SJSA1 (cell line): ENCODE measurements at regions not wholly inside any gene's neighbourhood (a gene's known extent, or its start where the extent isn't known, plus 50 kb on each side); places are given as distances from the start of the nearest gene placed in this dataset.
"Not testable (repeated sequence)": the region's sequence is repeated elsewhere in the genome, so short reads cannot be mapped to it uniquely, and the experiment has no call there.

Experiments
- DNase-seq, 2 experiments: peaks; one replicate each; pipeline ENCODE4 v3.0.0-alpha.2; 2015 to 2020; ENCODE audit warnings: low spot score in 2 of 2, low read depth in 1 of 2
- H3K27ac ChIP-seq: fragments of 250-450 bp; sonication (Bioruptor Pico); 2 replicates; pipeline ENCODE4 v1.5.1; 2020; ENCODE audit warnings: mild to moderate bottlenecking, moderate library complexity
- H3K27me3 ChIP-seq: fragments of 250-450 bp; sonication (Bioruptor Pico); replicated peaks from 2 replicates; pipeline ENCODE4 v1.5.1; 2020; ENCODE audit warnings: mild to moderate bottlenecking, moderate library complexity
- H3K36me3 ChIP-seq: fragments of 250-450 bp; sonication (Bioruptor Pico); 2 replicates; pipeline ENCODE4 v1.5.1; 2020; ENCODE audit warnings: mild to moderate bottlenecking
- H3K4me1 ChIP-seq: fragments of 250-450 bp; sonication (Bioruptor Pico); replicated peaks from 2 replicates; pipeline ENCODE4 v1.6.1; 2021; ENCODE audit warnings: mild to moderate bottlenecking
- H3K4me3 ChIP-seq: fragments of 250-450 bp; sonication (Bioruptor Pico); 2 replicates; pipeline ENCODE4 v1.5.1; 2020; ENCODE audit warnings: mild to moderate bottlenecking
- H3K9me3 ChIP-seq: fragments of 250-450 bp; sonication (Bioruptor Pico); replicated peaks from 2 replicates; pipeline ENCODE4 v1.5.1; 2020; ENCODE audit warnings: mild to moderate bottlenecking

DNA sequence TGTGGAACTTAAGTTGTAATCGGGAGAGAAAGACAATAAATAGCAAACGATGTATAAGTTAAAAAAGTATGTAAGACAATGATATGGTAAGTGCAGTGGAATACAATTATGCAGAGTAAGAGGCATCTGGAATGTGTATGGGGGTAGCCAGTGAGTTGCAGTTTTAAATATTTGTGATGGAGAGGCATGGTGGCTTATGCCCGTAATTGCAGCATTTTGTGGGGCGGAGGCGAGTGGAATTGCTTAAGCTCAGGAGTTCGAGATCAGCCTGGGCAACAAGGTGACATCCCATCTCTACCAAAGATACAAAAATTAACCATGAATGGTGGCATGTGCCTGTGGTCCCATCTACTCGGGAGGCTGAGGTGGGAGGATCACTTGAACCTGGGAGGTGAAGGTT lies 52.5 kb upstream of the WDFY3 start:
- no peak for DNase-seq
- Histone ChIP-seq H3K4me1 (no peaks in the 10 kb centered on the region), H3K27ac (no peak overlapping the region), H3K9me3 (no peaks in the 10 kb centered on the region), H3K4me3 (no peak overlapping the region), H3K36me3 (no peaks in the 10 kb centered on the region), H3K27me3 (no peaks in the 10 kb centered on the region)

DNA sequence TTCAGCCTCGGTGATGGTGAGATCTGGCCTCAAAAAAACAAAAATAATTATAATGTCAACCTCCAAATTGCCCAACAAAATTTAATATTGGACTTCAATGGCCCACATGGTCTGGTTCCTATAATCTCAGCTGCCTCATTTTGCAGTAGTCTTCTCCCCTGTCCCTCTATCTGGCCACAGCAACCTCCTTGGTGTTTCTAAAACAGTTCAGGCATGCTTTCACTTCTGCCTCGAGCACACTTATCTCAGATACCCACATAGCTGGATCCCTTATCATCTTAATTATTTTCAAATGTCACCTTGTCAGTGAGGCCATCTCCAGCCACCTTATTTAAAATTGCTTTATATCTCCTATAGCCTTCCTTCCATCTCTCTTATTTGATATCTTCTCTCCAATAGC lies 52.9 kb upstream of the WDFY3 start:
- Histone ChIP-seq H3K27me3 (no peaks in the 10 kb centered on the region), H3K27ac (no peak overlapping the region), H3K9me3 (no peaks in the 10 kb centered on the region), H3K4me3 (no peak overlapping the region), H3K4me1 (no peaks in the 10 kb centered on the region), H3K36me3 (no peaks in the 10 kb centered on the region)
- no peak for DNase-seq

DNA sequence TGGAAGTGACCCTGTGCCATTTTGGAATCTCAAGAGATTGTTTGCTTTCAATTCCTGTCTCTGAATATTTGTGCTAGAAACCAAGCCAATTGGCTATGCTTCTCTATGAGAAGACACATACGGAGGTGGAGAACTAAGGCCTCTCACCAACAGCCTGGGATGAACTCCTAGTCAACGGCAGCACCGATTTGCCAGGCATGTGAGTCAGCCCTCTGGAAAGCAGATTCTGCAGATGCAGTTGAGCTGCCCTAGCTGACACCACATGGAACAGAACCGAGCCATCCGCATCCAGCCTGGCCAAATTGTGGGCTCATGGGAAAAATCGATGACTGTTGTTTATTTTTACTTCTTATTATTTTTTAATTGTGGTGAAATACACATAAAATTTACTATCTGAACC lies 58.2 kb upstream of the WDFY3 start:
- H3K27me3 ChIP-seq, result no peaks in the 10 kb centered on the region
- H3K9me3 ChIP-seq, result no peaks in the 10 kb centered on the region
- no peaks in the 10 kb centered on the region for H3K36me3 ChIP-seq
- no peak overlapping the region for H3K27ac ChIP-seq
- DNase-seq, result no peak
- H3K4me1 ChIP-seq, result no peaks in the 10 kb centered on the region
- H3K4me3 ChIP-seq, result no peak overlapping the region

DNA sequence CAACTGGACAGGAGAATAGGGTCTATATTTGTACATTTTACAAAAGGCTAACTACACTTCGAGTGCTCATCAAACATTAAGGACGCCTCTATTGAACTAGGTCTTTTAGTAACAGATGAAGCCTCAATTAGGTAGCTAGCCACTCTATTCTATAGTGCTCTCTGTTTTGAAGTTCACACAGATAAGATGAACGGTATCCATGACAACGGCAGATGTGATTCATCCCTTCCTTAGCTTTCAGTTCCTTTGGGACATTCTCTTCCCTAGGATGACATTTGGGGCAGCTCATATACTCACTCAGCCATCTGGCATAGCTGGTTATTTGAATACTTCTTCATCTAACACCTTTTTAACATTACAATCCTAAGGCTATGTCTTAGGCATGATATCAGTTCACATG lies 62.4 kb upstream of the WDFY3 start:
- Histone ChIP-seq H3K4me1 (no peaks in the 10 kb centered on the region), H3K9me3 (no peaks in the 10 kb centered on the region), H3K27me3 (no peaks in the 10 kb centered on the region), H3K4me3 (no peak overlapping the region), H3K36me3 (no peaks in the 10 kb centered on the region), H3K27ac (no peak overlapping the region)
- DNase-seq, result no peak

DNA sequence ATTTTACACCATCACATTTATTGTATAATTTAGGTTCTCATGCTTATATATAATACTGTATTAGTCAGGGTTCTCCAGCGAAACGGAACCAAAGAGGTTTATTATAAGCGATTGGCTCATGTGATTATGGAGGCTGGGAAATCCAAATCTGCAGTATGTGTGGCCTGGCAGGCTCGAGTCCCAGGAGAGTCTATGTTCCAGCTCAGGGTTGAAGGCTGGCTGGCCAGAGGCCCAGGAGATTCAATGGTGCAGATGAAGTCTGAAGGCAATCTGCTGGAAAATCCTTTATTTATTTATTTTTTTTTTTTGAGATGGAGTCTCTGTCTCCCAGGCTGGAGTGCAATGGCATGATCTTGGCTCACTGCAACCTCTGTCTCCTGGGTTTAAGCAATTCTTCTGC lies 63.0 kb upstream of the WDFY3 start:
- no peaks in the 10 kb centered on the region for H3K36me3 ChIP-seq
- no peaks in the 10 kb centered on the region for H3K27me3 ChIP-seq
- 0 out of 2 replicates have a peak, but pooled peaks cover 1% of the 10 kb centered on the region for H3K9me3 ChIP-seq
- H3K4me3 ChIP-seq, result no peak overlapping the region
- H3K4me1 ChIP-seq, result no peaks in the 10 kb centered on the region
- no peak for DNase-seq
- no peak overlapping the region for H3K27ac ChIP-seq

DNA sequence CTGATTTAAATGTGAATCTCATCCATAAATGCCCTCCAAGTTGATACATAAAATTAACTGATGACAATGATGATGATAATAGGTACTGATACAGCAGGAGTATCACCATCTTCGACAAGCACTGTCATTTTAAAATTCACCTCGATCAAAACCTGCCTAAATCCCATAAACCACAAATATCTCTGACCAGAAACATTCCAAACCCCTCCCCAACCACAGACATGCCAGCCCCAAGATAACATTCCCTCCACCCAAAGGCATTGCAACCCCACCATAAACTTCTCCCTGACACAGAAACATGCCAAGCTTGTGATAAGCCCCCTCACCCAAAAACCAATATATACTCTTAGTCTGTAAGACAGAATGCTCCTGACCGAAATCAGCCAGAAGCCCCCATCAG lies 63.7 kb upstream of the WDFY3 start:
- no peak overlapping the region for H3K4me3 ChIP-seq
- no peaks in the 10 kb centered on the region for H3K27me3 ChIP-seq
- H3K9me3 ChIP-seq, result 0 out of 2 replicates have a peak, but pooled peaks cover 3% of the 10 kb centered on the region
- no peaks in the 10 kb centered on the region for H3K36me3 ChIP-seq
- no peak for DNase-seq
- H3K4me1 ChIP-seq, result no peaks in the 10 kb centered on the region
- H3K27ac ChIP-seq, result no peak overlapping the region

DNA sequence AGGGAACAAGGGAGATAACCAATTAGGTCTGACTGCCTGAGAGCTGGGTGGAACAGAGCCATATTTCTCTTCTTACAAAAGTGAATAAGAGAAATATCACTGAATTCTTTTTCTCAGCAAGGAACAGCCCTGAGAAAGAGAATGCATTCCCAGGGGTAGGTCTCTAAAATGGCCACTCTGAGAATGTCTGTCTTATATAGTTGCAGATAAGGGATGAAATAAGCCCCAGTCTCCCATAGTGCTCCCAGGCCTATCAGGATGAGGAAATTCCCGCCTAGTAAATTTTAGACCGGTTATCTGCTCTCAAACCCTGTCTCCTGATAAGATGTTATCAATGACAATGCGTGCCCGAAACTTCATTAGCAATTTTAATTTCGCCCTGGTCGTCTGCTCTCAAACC lies 67.3 kb upstream of the WDFY3 start:
- not testable (repeated sequence) for DNase-seq, H3K4me3 ChIP-seq, H3K4me1 ChIP-seq, H3K27me3 ChIP-seq, H3K9me3 ChIP-seq, H3K36me3 ChIP-seq, H3K27ac ChIP-seq

DNA sequence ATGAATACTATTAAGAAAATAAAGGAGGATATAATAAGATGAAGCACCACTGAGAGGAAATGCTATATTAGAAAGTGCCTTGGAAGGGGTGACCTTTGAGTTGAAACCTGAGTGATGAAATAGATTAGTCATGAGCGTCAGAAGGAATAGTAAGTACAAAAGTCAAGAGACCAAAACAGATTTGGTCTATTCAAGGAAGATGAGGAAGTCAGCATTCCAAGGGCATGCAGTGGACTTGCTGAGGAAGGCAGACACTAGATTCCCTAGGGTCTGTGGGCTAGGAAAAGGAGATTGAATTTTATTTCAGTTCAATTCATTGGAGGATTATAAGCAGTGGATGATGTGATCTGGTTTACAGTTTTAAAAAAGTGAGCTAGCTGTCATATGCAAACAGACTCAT lies 73.0 kb upstream of the WDFY3 start:
- Histone ChIP-seq H3K27me3 (no peaks in the 10 kb centered on the region), H3K4me3 (no peak overlapping the region), H3K4me1 (no peaks in the 10 kb centered on the region), H3K9me3 (0 out of 2 replicates have a peak, but pooled peaks cover under 1% of the 10 kb centered on the region), H3K36me3 (no peaks in the 10 kb centered on the region), H3K27ac (no peak overlapping the region)
- no peak for DNase-seq

DNA sequence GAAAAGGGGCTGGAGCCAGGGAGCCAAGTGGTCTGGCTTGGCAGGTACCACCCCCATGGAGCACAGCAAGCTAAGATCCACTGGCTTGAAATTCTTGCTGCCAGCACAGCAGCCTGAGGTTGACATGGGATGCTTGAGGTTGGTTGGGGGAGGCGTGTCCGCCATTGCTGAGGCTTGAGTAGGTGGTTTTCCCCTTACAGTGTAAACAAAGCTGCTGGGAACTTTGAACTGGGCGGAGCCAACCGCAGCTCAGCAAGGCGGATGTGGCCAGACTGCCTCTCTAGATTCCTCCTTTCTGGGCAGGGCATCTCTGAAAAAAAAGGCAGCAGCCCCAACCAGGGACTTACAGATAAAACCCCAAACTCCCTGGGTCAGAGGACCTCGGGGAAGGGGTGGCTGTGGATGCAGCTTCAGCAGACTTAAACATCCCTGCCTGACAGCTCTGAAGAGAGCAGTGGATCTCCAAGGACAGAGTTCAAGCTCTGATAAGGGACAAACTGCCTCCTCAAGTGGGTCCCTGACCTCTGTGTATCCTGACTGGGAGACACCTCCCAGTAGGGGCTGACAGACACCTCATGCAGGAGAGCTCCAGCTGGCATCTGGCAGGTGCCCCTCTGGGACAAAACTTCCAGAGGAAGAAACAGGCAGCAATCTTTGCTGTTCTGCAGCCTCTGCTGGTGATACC lies 77.5 kb upstream of the WDFY3 start:
- not testable (repeated sequence) for DNase-seq, H3K27me3 ChIP-seq, H3K27ac ChIP-seq, H3K4me1 ChIP-seq, H3K4me3 ChIP-seq, H3K36me3 ChIP-seq, H3K9me3 ChIP-seq

DNA sequence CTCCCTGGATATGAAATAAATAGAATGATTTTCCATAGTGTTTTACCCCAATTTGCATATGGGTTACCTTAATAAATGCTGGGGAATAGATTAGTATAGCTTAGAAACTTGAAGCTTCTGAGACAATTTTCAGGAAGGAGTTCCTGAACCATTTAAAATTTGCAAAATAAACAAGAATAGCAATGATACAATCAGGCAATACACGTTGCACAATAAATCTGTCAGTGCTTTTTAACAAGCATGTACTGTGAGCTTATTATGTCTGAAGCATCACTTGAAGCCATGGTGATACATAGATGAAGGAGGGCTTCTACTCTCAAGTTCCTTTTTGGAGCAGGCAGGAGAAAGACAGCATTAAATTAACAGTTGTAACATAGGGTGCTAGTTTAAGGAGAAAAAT lies 84.2 kb upstream of the WDFY3 start:
- no peak overlapping the region for H3K4me3 ChIP-seq
- no peaks in the 10 kb centered on the region for H3K4me1 ChIP-seq
- no peaks in the 10 kb centered on the region for H3K36me3 ChIP-seq

DNA sequence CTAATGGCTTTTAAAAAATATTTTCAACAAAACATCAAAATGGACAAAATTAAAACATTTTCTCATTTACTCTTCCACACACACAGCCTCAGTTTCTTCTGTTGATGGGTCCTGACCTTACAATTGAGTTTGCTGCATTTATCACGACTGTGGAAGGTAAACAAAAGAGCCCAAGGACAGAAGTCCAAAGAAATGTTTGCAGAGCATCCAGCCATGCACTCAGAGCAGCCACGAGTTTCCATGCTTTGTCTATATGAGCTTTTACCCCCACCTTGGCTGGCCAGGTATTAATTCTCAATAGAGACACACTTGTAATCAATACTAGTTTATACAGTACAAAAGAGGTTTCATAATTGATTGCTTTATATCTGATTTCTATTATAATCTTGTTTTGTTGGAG lies 85.0 kb upstream of the WDFY3 start:
- H3K4me3 ChIP-seq, result no peak overlapping the region
- DNase-seq, result no peak
- peaks cover 20% of the 10 kb centered on the region for H3K27me3 ChIP-seq
- H3K27ac ChIP-seq, result no peak overlapping the region
- no peaks in the 10 kb centered on the region for H3K36me3 ChIP-seq
- no peaks in the 10 kb centered on the region for H3K9me3 ChIP-seq
- no peaks in the 10 kb centered on the region for H3K4me1 ChIP-seq

More for the DNA sequence above, 84.2 kb upstream of the WDFY3 start:
- Histone ChIP-seq H3K27me3 (peaks cover 16% of the 10 kb centered on the region), H3K9me3 (no peaks in the 10 kb centered on the region), H3K27ac (no peak overlapping the region)
- no peak for DNase-seq

DNA sequence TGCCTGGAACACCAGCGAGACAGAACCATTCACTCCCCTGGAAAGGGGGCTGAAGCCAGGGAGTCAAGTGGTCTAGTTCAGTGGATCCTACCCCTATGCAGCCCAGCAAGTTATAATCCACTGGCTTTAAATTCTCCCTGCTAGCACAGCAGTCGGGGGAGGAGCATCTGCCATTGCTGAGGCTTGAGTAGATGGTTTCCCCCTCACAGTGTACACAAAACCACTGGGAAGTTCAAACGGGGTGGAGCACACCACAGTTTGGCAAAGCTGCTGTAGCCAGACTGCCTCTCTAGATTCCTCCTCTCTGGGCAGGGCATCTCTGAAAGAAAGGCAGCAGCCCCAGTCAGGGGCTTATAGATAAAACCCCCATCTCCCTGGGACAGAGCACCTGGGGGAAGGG lies 88.4 kb upstream of the WDFY3 start:
- DNase-seq, H3K27ac ChIP-seq, H3K4me1 ChIP-seq, H3K9me3 ChIP-seq, H3K36me3 ChIP-seq, H3K4me3 ChIP-seq: not testable (repeated sequence)
- peaks cover 20% of the 10 kb centered on the region for H3K27me3 ChIP-seq

DNA sequence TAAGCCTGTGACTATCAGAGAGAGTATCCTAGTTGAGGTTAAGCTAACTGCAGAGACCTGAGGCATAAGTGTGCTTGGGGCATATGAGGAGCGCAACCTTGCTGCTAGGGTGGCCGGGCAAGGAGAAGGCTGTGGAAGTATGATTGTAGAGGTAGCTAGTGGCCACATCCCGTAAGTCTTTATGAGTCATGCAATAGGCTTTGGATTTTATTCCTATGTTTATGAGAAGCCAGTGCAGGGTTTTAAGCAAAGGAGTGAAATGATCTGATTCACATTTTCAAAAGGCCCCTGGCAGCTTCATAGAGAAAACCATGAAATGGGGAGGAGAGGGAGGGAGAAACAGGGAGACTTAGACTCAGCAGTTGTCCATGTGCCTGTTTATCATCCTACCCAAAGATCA lies 92.1 kb upstream of the WDFY3 start:
- Histone ChIP-seq H3K9me3 (no peaks in the 10 kb centered on the region), H3K4me3 (no peak overlapping the region), H3K4me1 (no peaks in the 10 kb centered on the region; the same call in 1 of the 2 replicates), H3K36me3 (no peaks in the 10 kb centered on the region), H3K27me3 (peaks cover 13% of the 10 kb centered on the region), H3K27ac (no peak overlapping the region)
- DNase-seq, result peak in 1 of 2 experiments; percentile 10

DNA sequence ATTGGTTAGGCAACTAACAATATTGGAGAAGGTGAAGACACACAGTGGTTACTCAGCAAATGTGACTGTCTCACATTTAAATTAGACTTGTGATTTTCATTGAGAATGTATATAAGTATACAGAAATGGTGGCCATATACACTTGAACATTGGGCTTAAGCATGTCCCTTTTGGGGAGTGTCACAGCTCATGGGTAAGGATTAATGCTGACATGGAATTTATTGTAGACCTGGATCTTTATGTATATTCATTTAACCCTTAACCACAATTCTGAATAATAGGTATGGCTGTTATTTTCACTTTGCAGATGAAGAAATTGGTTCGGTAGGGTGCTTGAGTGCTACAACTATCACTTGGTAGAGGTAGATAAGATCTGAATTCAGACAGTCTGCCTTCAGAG lies 95.5 kb upstream of the WDFY3 start:
- no peaks in the 10 kb centered on the region; the same call in 1 of the 2 replicates for H3K4me1 ChIP-seq
- no peaks in the 10 kb centered on the region for H3K36me3 ChIP-seq
- H3K9me3 ChIP-seq, result no peaks in the 10 kb centered on the region
- H3K4me3 ChIP-seq, result no peak overlapping the region
- no peak for DNase-seq
- H3K27me3 ChIP-seq, result 0 out of 2 replicates have a peak, but pooled peaks cover 4% of the 10 kb centered on the region
- no peak overlapping the region for H3K27ac ChIP-seq

DNA sequence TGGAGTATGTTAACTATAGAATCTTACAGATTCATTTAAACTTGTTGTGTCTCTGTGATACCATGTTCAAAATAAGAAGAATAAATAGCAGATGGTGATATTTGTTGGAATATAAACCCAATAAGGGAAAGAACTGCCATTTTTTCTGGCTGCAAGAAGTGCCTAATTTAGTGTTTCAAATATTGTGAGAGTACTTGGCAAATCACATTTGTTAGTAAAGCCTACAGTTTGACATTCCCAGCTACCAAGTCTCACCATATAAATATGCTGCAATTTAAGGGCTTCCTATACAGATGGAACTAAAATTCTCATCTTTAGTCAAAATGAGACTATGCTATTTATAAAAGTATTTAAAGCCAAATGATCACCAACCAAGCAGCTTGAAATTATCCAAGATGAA lies 96.0 kb upstream of the WDFY3 start:
- Histone ChIP-seq H3K27ac (no peak overlapping the region), H3K4me1 (no peaks in the 10 kb centered on the region; the same call in 1 of the 2 replicates), H3K9me3 (no peaks in the 10 kb centered on the region), H3K27me3 (0 out of 2 replicates have a peak, but pooled peaks cover 4% of the 10 kb centered on the region), H3K36me3 (no peaks in the 10 kb centered on the region), H3K4me3 (no peak overlapping the region)
- no peak for DNase-seq
